Choroid plexus epithelial cell (primary cell): ENCODE measurements at regions not wholly inside any gene's neighbourhood (a gene's known extent, or its start where the extent isn't known, plus 50 kb on each side); places are given as distances from the start of the nearest gene placed in this dataset.
A peak's percentile ranks its signal among the peaks of the same experiment; 100 is the strongest.

Experiments used
- DNase-seq: peaks from one replicate; pipeline ENCODE4 v3.0.0-alpha.2; 2010; ENCODE audit warnings: low read depth
- H3K4me3 ChIP-seq: 2 replicates; pipeline ENCODE4 v1.5.1; 2011; ENCODE audit warnings: low read depth, mild to moderate bottlenecking, control low read depth, low read length, moderate library complexity
- TF ChIP-seq, protein P1 (sequence below): conservative IDR thresholded peaks from 2 replicates; pipeline ENCODE4 v1.5.1; 2011; ENCODE audit warnings: low read depth, mild to moderate bottlenecking, control low read depth, inconsistent platforms, low read length, moderate library complexity

DNA sequence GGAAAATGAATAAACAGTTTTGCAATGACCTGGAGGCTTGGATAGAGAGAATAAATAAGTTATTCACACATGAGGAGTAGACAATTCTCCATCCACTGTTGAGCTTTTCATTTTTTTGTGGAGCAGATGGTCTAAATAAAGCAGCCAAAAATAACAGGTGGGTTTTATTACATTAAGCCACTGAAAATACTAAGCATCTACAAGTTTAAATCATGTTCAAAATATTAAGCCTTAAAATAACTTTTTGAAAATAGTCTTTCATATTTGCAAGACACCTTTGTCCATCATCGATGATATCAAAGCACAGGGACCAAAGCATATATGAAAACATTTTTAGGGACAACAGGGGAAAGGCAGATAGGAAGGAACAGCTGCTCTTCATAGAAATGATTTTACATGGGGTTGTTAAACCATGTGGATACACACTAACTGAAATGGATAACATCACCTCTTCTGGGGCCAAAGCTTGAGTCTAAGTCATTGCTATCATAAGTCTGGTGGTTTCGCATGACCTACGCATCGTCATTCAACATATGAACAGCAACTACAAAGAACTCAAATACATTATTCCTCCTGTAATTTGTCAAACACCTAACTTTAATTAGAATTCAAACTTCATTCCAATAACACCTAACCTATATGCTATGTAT lies 197.6 kb upstream of the CHST9 start:
- no peak overlapping the region for H3K4me3 ChIP-seq
- TF ChIP-seq, protein P1, sequence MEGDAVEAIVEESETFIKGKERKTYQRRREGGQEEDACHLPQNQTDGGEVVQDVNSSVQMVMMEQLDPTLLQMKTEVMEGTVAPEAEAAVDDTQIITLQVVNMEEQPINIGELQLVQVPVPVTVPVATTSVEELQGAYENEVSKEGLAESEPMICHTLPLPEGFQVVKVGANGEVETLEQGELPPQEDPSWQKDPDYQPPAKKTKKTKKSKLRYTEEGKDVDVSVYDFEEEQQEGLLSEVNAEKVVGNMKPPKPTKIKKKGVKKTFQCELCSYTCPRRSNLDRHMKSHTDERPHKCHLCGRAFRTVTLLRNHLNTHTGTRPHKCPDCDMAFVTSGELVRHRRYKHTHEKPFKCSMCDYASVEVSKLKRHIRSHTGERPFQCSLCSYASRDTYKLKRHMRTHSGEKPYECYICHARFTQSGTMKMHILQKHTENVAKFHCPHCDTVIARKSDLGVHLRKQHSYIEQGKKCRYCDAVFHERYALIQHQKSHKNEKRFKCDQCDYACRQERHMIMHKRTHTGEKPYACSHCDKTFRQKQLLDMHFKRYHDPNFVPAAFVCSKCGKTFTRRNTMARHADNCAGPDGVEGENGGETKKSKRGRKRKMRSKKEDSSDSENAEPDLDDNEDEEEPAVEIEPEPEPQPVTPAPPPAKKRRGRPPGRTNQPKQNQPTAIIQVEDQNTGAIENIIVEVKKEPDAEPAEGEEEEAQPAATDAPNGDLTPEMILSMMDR: no peak
- DNase-seq: no peak

DNA sequence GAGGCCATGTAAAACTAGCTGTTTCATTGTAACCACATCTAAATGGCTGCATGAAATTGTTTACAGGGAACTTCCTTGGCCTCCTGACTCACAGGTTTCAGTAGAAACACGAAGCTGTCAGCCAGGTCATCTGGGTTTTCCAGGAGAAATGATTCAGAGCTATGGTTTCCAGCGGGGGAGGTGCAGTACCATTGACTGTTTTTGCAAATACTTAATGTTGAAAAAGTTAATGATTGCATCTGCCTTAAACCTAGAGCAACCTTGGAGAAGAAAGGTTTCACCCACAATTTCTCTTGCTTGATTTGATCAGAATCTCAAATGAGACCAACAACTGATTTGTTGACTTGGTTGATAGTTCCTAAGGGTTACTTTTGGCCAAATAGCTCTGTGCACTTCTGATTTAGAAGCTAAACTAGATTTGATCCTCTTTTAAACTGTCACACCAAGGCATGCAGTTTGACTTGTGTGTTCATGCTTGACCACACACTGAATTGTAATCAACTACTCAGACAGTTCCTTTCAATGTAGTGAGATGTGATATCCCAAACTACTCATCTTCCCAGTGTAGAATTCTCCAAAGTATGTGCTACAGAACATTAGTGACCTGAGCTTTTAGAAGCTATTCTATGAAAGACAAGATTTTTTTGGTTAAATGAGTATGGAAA lies 193.5 kb upstream of the CHST9 start:
- TF ChIP-seq, protein P1: no peak
- peak; percentile 68 for DNase-seq

DNA sequence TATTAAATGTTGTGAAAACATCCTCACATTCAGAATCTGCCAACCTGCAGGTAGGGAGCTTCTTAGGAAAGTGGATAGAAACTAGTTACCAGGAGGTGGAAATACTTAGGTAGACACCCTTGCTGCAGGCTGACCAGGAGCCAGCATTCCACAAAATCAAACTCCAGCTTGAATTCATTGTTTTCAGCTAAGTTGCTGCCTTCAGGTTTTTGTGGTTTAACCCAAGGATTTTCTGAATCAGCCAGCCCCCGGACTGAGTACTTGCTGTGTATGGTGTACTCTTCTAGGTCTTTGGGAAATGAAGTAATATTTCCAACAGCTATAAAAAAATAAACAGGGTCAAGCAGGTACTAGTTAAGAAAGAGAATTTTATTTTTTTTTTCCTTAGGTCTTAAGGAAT lies 192.1 kb upstream of the CHST9 start:
- peak; percentile 65 for DNase-seq
- H3K4me3 ChIP-seq: no peak overlapping the region
- TF ChIP-seq, protein P1: no peak

More for the DNA sequence above, 193.5 kb upstream of the CHST9 start:
- no peak overlapping the region for H3K4me3 ChIP-seq

DNA sequence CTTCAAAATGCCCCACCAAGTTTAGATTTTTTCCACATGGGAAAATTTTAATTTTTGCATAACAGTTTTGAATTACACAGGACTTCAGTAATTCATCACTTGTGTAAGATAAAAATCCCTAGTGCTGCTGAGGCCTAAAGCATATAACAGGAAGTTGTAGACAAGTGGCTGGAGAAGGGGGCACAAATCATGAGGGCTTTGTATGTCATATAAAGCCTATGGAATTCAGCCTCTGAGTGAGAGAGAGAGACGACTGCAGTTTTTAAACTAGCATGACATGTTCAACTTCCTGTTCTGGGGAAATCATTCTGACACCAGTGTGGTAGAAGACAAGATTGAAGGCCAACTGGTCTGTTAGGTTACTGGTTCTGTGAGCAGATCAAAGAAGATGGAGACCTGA lies 187.3 kb upstream of the CHST9 start:
- DNase-seq: no peak
- H3K4me3 ChIP-seq: no peak overlapping the region
- TF ChIP-seq, protein P1: no peak

DNA sequence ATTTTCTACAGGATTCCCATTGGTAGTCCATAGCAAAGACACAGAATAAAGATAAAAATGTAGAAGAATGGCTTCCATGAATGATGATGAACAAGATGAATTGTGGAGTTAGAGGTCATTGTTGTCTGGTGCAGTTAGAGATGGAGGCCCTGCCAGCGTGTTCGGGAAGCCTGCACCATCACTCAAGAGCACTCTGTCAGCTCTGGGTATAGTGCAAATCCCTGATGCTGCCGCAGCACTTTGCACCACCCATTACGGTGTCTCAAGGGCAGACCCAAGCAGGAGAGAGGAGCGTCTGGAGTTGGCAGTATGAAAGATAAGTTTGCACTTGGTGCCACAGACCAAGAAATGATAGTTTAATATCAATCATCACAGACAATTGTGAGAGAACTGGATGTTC lies 181.6 kb upstream of the CHST9 start:
- DNase-seq: no peak
- TF ChIP-seq, protein P1: no peak
- H3K4me3 ChIP-seq: no peak overlapping the region

DNA sequence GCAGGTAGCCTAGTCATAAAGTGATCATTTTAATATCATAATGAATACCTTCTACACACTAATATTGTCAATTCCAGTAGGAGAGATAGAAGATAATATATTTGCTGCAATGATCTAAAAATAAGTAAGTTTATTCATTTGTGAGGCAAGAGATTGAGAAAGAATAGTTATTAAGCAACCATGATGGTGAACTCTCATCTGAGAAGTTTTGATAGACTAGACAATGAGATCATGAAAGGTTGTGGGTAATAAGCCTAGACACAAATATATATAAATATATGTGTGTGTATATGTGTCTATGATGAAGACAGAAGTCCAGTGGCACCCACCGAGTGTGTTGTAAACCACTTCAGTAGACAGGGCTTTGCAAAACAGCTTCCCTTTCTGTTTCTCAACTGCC lies 181.0 kb upstream of the CHST9 start:
- TF ChIP-seq, protein P1: no peak
- H3K4me3 ChIP-seq: no peak overlapping the region
- no peak for DNase-seq

DNA sequence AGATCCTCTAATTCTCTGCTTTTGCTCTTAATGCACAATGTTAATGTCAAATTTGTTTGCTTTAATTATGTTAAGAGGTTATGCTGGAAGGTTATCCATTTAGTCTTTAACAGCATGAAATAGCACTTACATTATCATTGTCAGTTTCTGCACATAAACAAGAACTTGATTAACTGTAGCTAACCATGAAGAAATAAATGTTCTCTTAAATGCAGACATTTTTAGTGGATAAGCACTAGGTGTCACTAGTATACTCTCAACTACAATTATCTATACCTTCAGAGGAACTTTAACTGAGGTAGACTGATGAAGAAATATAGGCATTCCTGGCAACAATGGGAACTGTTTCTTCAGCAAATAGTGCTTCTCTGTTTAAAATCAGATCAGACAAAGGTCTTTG lies 178.8 kb upstream of the CHST9 start:
- peak; percentile 43 for DNase-seq
- TF ChIP-seq, protein P1: peak; percentile 43
- H3K4me3 ChIP-seq: no peak overlapping the region
